ENCODE measurements at regions not wholly inside any gene's neighbourhood (a gene's known extent, or its start where the extent isn't known, plus 50 kb on each side); places are given as distances from the start of the nearest gene placed in this dataset.

DNA sequence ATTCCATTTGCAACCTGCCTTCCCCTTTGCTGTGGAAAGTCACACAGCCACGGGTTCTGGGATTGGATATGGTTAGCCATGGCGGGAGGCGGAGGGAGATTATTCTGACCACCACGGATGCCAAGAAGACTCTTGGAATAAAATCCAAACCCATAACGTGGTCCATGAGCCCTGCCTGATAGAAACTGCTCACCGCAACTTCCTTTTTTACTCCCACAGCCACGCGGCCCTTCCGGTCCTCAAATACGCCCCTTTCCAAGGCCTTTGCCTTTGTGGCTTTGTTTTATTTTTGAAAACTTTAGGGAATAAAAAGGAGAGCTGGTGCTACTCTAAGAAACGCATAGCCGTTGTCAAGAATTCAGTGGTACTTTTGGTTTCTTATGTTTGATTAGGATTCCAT, 602.5 kb upstream of the CDH4 start:
- Histone ChIP-seq H2BK5ac (ENCODE audit: low read length) (no peak overlapping the region), H2BK15ac (ENCODE audit: low read length) (no peak overlapping the region), H3K14ac (ENCODE audit: low read length) (no peak overlapping the region), H3K23ac (ENCODE audit: low read depth, low read length, poor library complexity) (no peak overlapping the region), H3K27ac (replicated peaks; ENCODE audit: low read length) (no peak overlapping the region), H3K18ac (ENCODE audit: low read length) (no peak overlapping the region), H3K36me3 (replicated peaks in 1 of 2; ENCODE audit: control insufficient read depth in 2 of 2, insufficient read depth in 2 of 2, low read length in 2 of 2) (no peaks in the 10 kb centered on the region), H3K4ac (ENCODE audit: low read length) (no peak overlapping the region), H3K9me3 (replicated peaks in 1 of 2; ENCODE audit: control insufficient read depth in 2 of 2, insufficient read depth in 1 of 2, low read depth in 1 of 2, low read length in 2 of 2) (peaks cover 0 to 5% of the 10 kb centered on the region in 2 donors), H3K9ac (ENCODE audit: low read depth, low read length, poor library complexity) (no peak overlapping the region), H2AK5ac (ENCODE audit: low read depth, low read length) (no peak overlapping the region), H3K4me3 (ENCODE audit: low read length in 2 of 2) (no peak overlapping the region), H4K8ac (ENCODE audit: low read depth, low read length) (no peak overlapping the region), H4K91ac (ENCODE audit: low read depth, low read length, poor library complexity) (no peak overlapping the region), H3K4me2 (ENCODE audit: insufficient read depth, low read length, poor library complexity, severe bottlenecking) (no peak overlapping the region), H2BK120ac (ENCODE audit: low read depth, low read length) (no peak overlapping the region), H2BK12ac (ENCODE audit: low read length) (no peak overlapping the region), H2AFZ (ENCODE audit: low read length) (no peak overlapping the region), H3K79me1 (ENCODE audit: low read depth, low read length) (no peaks in the 10 kb centered on the region), H3K27me3 (ENCODE audit: control insufficient read depth in 3 of 3, insufficient read depth in 3 of 3, low read depth in 1 of 3, low read length in 3 of 3) (no peaks in the 10 kb centered on the region), H3K4me1 (ENCODE audit: control insufficient read depth in 2 of 2, insufficient read depth in 1 of 2, low read depth in 1 of 2, low read length in 2 of 2) (peaks cover 0 to 1% of the 10 kb centered on the region in 2 donors)
- WGBS, 2 donors (ENCODE audit: extremely low coverage in 2 of 2, insufficient read length in 2 of 2, insufficient replicate concordance in 1 of 2), result no CpG with 5 or more reads among the region's 12 CpGs
- no peak for DNase-seq (ENCODE audit: low spot score)

DNA sequence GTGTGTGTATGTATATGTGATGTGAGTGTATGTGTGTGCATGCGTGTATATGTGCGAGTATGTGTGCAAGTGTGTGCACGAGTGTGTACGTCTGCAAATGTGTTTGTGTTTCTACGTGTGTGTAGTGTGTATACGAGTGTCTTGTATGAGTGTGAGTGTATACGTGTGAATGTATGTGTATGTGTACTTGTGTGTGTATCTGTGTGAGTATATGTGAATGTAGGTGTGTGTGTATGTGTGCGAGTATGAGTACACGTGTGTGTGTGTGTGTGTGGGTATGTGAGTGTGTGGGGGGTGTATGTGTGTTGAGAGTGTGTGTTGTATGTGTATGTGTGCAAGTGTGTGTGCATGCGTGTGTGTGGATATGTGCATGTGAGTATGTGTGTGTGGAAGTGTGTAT, 602.0 kb upstream of the CDH4 start:
- Histone ChIP-seq H3K4me2 (ENCODE audit: insufficient read depth, low read length, poor library complexity, severe bottlenecking) (no peak overlapping the region), H3K36me3 (replicated peaks in 1 of 2; ENCODE audit: control insufficient read depth in 2 of 2, insufficient read depth in 2 of 2, low read length in 2 of 2) (no peaks in the 10 kb centered on the region), H3K27ac (replicated peaks; ENCODE audit: low read length) (no peak overlapping the region), H2BK120ac (ENCODE audit: low read depth, low read length) (no peak overlapping the region), H2AK5ac (ENCODE audit: low read depth, low read length) (no peak overlapping the region), H2BK12ac (ENCODE audit: low read length) (peak overlapping the region; percentile 86), H3K79me1 (ENCODE audit: low read depth, low read length) (no peaks in the 10 kb centered on the region), H3K9ac (ENCODE audit: low read depth, low read length, poor library complexity) (peak overlapping the region; percentile 46), H3K4ac (ENCODE audit: low read length) (no peak overlapping the region), H3K18ac (ENCODE audit: low read length) (peak overlapping the region; percentile 21), H3K9me3 (replicated peaks in 1 of 2; ENCODE audit: control insufficient read depth in 2 of 2, insufficient read depth in 1 of 2, low read depth in 1 of 2, low read length in 2 of 2) (peaks cover 0 to 6% of the 10 kb centered on the region in 2 donors), H2AFZ (ENCODE audit: low read length) (no peak overlapping the region), H2BK5ac (ENCODE audit: low read length) (no peak overlapping the region), H3K14ac (ENCODE audit: low read length) (peak overlapping the region; percentile 59), H3K4me3 (ENCODE audit: low read length in 2 of 2) (peak overlapping the region in 1 of 2 donors; percentile 39), H4K91ac (ENCODE audit: low read depth, low read length, poor library complexity) (no peak overlapping the region), H4K8ac (ENCODE audit: low read depth, low read length) (peak overlapping the region; percentile 32), H3K4me1 (ENCODE audit: control insufficient read depth in 2 of 2, insufficient read depth in 1 of 2, low read depth in 1 of 2, low read length in 2 of 2) (peaks cover 0 to 1% of the 10 kb centered on the region in 2 donors), H2BK15ac (ENCODE audit: low read length) (no peak overlapping the region), H3K27me3 (ENCODE audit: control insufficient read depth in 3 of 3, insufficient read depth in 3 of 3, low read depth in 1 of 3, low read length in 3 of 3) (no peaks in the 10 kb centered on the region), H3K23ac (ENCODE audit: low read depth, low read length, poor library complexity) (no peak overlapping the region)
- WGBS, 2 donors (ENCODE audit: extremely low coverage in 2 of 2, insufficient read length in 2 of 2, insufficient replicate concordance in 1 of 2), result 100% methylated on average over 6 of the region's 10 CpGs; no CpG with 5 or more reads in 1 of the 2 donors
- no peak for DNase-seq (ENCODE audit: low spot score)

DNA sequence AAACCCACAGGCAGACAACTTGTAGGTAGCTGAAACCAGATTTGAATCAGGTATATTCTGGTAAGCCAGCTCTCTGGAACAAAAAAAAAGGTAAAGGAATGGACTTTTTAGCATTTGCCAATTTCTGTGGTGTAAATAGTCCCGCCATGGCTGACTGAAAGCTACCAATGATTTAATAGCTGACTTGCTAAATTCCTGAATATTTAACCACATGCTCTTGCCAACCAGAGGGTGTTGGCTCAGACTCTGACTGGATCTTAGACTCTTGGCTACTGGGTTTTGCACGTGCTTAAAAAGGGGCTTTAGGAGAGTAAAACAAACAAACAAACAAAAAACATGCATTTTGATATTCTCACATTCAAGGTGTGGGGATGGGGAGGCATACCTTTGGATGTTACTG, 600.0 kb upstream of the CDH4 start:
- Histone ChIP-seq H3K23ac (ENCODE audit: low read depth, low read length, poor library complexity) (no peak overlapping the region), H3K27me3 (ENCODE audit: control insufficient read depth in 3 of 3, insufficient read depth in 3 of 3, low read depth in 1 of 3, low read length in 3 of 3) (no peaks in the 10 kb centered on the region), H3K4ac (ENCODE audit: low read length) (no peak overlapping the region), H2AK5ac (ENCODE audit: low read depth, low read length) (no peak overlapping the region), H3K4me1 (ENCODE audit: control insufficient read depth in 2 of 2, insufficient read depth in 1 of 2, low read depth in 1 of 2, low read length in 2 of 2) (peaks cover 0 to 1% of the 10 kb centered on the region in 2 donors), H4K91ac (ENCODE audit: low read depth, low read length, poor library complexity) (no peak overlapping the region), H2BK120ac (ENCODE audit: low read depth, low read length) (no peak overlapping the region), H3K9ac (ENCODE audit: low read depth, low read length, poor library complexity) (no peak overlapping the region), H4K8ac (ENCODE audit: low read depth, low read length) (no peak overlapping the region), H3K36me3 (replicated peaks in 1 of 2; ENCODE audit: control insufficient read depth in 2 of 2, insufficient read depth in 2 of 2, low read length in 2 of 2) (no peaks in the 10 kb centered on the region), H3K14ac (ENCODE audit: low read length) (no peak overlapping the region), H3K4me2 (ENCODE audit: insufficient read depth, low read length, poor library complexity, severe bottlenecking) (no peak overlapping the region), H3K4me3 (ENCODE audit: low read length in 2 of 2) (no peak overlapping the region), H3K27ac (replicated peaks; ENCODE audit: low read length) (no peak overlapping the region), H3K9me3 (replicated peaks in 1 of 2; ENCODE audit: control insufficient read depth in 2 of 2, insufficient read depth in 1 of 2, low read depth in 1 of 2, low read length in 2 of 2) (peaks cover 0 to 5% of the 10 kb centered on the region in 2 donors), H2BK15ac (ENCODE audit: low read length) (no peak overlapping the region), H3K79me1 (ENCODE audit: low read depth, low read length) (no peaks in the 10 kb centered on the region), H2BK5ac (ENCODE audit: low read length) (no peak overlapping the region), H3K18ac (ENCODE audit: low read length) (no peak overlapping the region), H2AFZ (ENCODE audit: low read length) (no peak overlapping the region), H2BK12ac (ENCODE audit: low read length) (no peak overlapping the region)
- no CpG with 5 or more reads among the region's 2 CpGs for WGBS, 2 donors (ENCODE audit: extremely low coverage in 2 of 2, insufficient read length in 2 of 2, insufficient replicate concordance in 1 of 2)
- no peak for DNase-seq (ENCODE audit: low spot score)

DNA sequence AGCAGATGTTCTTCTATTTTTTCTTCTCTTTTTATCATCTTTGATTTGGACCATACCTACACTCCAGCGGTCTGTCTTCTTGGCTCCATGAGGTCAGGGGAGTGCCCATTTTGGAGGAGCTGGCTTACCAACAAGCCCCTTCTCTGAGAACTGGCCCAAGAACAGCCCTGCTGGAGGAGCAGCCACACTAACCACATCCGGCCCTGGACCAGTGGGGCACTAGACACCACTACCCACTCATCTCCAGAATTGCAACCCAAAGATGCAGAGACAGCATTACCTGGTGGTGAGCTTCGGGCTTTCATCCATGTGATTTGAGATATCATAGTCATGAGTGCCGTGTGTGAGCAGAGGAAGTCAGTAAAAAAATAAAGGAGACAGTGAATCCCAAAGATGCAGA, 599.4 kb upstream of the CDH4 start:
- Histone ChIP-seq H3K23ac (ENCODE audit: low read depth, low read length, poor library complexity) (no peak overlapping the region), H4K8ac (ENCODE audit: low read depth, low read length) (no peak overlapping the region), H3K36me3 (replicated peaks in 1 of 2; ENCODE audit: control insufficient read depth in 2 of 2, insufficient read depth in 2 of 2, low read length in 2 of 2) (no peaks in the 10 kb centered on the region), H3K4ac (ENCODE audit: low read length) (no peak overlapping the region), H3K27ac (replicated peaks; ENCODE audit: low read length) (no peak overlapping the region), H3K18ac (ENCODE audit: low read length) (no peak overlapping the region), H3K4me3 (ENCODE audit: low read length in 2 of 2) (no peak overlapping the region), H3K79me1 (ENCODE audit: low read depth, low read length) (no peaks in the 10 kb centered on the region), H4K91ac (ENCODE audit: low read depth, low read length, poor library complexity) (no peak overlapping the region), H2BK12ac (ENCODE audit: low read length) (no peak overlapping the region), H2BK5ac (ENCODE audit: low read length) (no peak overlapping the region), H3K4me1 (ENCODE audit: control insufficient read depth in 2 of 2, insufficient read depth in 1 of 2, low read depth in 1 of 2, low read length in 2 of 2) (peaks cover 0 to 1% of the 10 kb centered on the region in 2 donors), H3K9ac (ENCODE audit: low read depth, low read length, poor library complexity) (no peak overlapping the region), H3K9me3 (replicated peaks in 1 of 2; ENCODE audit: control insufficient read depth in 2 of 2, insufficient read depth in 1 of 2, low read depth in 1 of 2, low read length in 2 of 2) (peaks cover 0 to 5% of the 10 kb centered on the region in 2 donors), H2AK5ac (ENCODE audit: low read depth, low read length) (no peak overlapping the region), H2AFZ (ENCODE audit: low read length) (no peak overlapping the region), H2BK15ac (ENCODE audit: low read length) (no peak overlapping the region), H2BK120ac (ENCODE audit: low read depth, low read length) (no peak overlapping the region), H3K14ac (ENCODE audit: low read length) (no peak overlapping the region), H3K4me2 (ENCODE audit: insufficient read depth, low read length, poor library complexity, severe bottlenecking) (no peak overlapping the region), H3K27me3 (ENCODE audit: control insufficient read depth in 3 of 3, insufficient read depth in 3 of 3, low read depth in 1 of 3, low read length in 3 of 3) (no peaks in the 10 kb centered on the region)
- no peak for DNase-seq (ENCODE audit: low spot score)
- no CpG with 5 or more reads among the region's 4 CpGs for WGBS, 2 donors (ENCODE audit: extremely low coverage in 2 of 2, insufficient read length in 2 of 2, insufficient replicate concordance in 1 of 2)

All from neuronal stem cell (in vitro differentiated cells).